Effector CD8-positive, alpha-beta T cell (primary cell): ENCODE measurements at regions not wholly inside any gene's neighbourhood (a gene's known extent, or its start where the extent isn't known, plus 50 kb on each side); places are given as distances from the start of the nearest gene placed in this dataset.

Experiments
- DNase-seq: peaks from one replicate; lab custom pipeline; 2025; lab: John Stamatoyannopoulos, UW

DNA sequence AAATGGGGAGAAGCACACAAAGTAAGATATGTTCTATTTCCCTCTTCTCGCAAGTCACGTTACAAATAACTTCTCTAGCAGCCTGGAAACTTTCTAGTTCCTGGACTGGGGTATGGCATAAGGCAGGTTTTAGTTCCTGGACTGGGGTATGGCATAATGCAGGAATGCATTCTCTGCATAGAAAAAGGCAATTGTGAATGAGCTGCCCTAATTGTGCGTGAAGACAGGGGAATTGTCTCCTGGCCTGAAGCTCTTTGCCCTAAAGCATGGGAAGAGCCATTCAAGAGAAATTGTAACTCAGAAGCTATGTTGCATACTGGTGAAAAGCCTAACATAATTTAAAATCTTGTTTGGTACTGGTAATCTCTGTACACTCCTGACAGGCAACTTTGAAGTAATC, 54.3 kb upstream of the CBLB start:
- no peak for DNase-seq

DNA sequence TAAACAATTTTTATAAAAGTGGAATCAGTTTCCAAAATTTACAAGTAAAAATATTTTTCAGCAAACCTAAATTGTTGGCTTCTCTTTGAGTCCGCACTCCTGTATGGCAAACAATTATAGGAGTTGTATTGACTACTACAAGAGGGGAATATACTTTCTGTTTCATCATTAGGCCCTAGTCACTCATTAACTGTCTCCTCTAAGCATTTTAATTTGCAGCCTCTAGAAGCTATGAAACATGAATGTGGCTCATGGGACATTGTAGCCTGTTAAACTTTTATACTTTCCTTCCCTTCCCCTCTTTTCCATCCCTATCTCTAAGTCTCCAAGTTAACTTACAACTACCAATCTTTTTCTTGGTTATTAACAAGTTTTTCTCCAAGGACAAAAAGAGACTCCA, 58.9 kb upstream of the CBLB start:
- DNase-seq: no peak

DNA sequence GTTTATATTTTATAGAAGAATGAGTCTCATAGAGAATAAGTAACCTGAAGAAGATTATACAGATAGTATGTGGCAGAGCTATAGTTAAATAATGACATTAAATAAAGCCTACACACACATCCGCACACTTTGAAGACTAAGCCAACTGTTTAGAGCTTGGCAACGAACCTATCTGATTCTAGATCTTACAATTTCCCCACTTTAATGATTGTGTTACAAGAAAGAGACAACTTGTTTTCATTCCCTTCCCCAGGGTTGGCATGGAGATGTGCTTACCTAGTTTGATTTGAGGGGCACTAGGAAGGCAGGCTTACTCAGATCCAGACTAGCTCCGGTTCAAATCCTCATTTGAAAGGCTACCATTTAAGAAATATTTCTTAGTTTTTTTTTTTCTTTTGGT, 61.9 kb upstream of the CBLB start:
- no peak for DNase-seq

DNA sequence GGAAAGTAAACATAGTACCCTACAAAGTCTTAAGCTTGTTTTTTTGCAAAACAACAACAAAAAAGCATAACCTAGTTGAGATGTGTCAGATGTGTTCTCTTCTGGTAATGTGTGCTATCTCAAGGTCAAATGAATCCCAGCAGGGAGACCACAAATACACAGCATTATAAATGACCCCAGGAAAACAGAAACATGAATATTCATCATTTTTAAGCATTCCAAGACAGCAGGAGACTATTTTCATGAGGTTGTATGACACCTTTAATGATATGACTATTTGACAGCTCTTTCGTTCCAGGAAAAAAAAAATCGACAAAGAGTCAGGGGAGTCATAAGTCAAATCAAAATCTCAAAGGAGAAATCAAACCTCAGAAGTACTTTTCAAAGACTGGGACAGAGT, 62.7 kb upstream of the CBLB start:
- DNase-seq: no peak

DNA sequence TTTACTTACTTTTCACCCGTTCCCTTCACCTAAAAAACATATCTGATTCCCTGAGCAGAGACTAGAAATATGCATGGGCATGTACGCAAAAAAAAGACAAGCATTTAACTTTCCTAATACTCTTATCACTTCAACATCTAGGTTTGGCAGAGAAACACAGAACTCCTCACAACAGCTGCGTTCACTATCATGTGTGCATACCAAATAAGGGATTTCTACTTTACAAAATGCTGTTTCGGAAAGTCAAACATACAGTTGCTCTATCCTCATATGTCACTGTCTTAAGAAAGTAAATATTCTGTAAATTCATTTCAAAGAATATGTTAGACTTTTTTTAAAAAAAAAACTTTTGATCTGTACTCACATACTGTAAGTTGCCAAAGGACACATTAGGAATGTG, 65.1 kb upstream of the CBLB start:
- DNase-seq: no peak

DNA sequence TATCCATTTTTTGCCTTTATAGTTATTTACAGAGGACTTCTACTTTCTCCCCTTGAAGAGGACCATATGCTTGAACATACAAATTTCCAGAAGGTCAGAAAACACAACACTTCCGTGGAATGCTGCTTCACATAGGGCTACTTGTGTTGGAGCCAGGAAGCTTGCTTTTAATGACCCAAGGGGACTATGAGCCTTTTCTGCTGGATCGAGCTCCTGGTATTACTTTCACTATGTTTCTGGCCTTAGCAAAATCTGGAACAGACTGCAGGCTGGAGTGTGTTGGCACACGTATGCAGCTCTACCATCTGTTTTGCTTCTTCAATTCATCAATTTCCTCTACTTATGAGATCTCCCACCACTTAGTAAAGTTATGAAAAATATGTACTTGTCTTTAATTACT, 69.3 kb upstream of the CBLB start:
- no peak for DNase-seq

DNA sequence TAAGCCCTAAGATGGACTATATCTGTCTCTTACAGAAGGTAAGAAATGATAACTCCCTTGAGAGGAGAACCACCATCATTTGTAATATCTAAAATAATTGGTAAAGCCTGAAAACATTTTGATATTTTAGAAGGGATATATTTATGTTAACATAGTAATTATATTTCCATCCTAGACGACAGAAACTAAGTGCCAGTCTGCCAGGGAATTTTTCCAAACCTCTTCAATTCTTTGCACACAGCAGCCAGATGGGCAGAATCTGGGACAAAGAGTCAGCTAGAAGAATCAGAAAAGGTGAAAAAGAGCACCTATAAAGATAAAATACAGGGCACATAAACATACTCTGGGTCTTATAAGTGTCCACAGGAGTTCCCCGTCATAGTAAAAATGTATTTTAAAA, 70.0 kb upstream of the CBLB start:
- no peak for DNase-seq

DNA sequence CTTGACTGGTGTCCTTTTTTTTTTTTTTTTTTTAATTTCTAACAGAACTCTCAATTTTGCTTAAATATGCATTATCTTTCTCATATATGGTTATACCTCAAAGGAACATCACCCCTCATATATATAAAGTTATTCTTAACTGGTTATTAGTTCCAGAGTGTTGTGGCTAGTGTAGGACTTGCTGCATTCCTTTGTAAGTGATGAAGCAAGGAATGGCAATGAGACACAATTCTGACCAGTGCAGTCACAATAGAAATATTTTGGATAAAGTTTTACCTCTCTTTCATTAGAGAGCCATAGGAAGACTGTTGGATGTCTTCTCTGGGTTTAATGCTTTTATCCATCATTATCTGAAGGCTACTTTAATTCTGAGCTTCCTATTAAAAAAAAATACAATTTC, 75.5 kb upstream of the CBLB start:
- no peak for DNase-seq

DNA sequence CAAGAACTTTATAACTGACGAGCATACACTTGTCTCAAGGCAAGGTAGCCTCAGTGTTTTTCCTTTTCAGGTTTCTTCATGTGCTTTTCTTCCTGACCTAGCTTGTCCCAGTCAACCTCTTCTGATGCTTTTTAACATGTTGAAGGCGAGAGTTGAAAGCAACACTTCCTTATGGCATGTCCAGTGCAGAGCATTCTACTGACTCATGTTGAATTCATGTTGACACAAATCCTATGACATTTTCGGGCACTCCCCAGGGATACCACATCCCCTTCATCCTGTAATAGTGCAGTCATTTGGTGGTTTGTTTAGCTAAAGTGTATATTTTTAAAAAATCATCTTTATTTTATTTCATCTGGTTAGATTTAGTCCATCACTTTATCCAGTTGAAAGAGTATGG, 75.9 kb upstream of the CBLB start:
- DNase-seq: no peak

DNA sequence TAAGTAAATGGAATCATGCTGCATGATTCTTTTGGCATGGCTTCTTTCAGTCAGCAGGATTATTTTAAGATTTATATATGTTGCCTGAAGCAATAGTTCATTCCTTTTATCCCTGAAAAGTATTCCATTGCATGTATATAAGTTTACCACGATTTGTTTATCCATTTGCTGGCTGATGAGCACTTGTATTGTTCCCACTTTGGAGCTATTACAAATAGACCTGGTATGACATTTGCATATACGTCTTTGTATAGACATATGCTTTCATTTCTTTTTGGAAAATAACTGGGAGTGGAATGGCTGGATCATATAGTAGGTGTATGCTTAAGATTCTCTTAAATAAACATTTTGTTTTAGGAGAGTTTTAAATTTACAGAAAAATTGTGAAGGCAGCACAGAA, 79.3 kb upstream of the CBLB start:
- DNase-seq: no peak

DNA sequence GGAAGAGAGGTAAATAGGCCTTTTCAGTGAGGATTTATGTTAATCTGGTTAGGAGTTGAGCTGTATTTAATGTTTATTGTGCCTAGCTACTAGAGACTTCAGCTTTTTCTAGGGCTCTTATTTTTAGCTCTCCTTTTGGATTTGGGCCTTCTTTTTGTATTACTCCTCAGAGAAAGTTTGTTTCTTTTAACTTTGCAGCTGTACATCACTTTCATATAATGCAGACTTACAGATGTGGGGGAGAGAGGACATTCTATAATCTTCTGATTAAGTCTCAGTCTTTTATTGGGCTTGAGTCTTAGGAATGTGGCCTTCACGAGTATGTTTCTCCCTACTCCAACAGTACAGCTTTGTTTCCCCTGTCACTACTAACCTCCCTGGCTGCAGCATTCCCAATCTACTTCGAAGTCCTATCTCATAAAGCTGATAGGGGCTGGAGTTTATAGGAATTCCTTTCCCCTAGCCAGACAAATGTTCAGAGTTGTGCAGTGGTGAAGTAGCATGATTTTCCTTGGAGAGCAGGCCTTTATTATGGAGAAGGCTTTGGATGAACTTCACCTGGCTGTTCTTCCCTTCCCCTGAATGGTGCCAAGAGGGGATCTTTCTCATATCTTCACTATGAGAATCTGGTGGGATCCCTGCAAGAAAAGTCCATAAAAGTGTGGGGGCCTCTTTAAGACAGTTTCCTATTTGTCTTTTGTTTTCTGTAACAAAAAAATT, 82.2 kb upstream of the CBLB start:
- DNase-seq: no peak

DNA sequence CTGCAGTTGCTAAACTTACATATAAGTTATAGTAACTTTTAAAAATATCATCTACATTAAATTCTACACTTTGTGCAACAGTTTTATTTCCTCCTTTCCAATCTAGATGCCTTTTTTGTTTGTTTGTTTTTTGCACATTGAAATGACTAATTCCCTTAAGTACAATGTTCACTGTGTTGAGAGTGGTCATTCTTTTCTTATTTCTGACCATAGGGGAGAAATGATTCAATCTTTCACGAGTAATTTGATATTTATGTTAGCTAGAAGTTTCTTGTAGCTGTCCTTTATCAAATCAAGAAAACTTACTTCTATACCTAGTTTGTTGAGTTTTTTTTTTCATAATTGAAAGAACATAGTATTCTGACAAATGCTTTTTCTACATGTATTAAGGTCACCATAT, 85.0 kb upstream of the CBLB start:
- no peak for DNase-seq

DNA sequence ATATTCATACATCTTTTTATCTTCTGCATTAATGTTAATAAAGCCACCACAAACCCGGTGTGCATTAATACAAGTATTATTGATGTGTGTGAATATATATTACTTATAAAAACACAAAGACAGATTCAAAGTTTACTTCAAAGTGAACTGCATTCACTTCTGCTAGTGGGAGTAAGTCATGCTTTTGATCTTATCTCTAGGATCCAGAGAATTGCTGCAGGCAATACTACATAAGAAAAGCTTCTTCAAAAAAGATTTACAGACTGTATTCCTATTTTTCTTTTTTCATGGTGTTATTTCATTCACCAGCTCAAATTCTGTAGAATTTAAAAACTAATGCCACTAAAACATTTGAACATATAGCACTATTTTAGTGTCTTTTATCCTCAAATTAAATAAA, 87.5 kb upstream of the CBLB start:
- DNase-seq: no peak

DNA sequence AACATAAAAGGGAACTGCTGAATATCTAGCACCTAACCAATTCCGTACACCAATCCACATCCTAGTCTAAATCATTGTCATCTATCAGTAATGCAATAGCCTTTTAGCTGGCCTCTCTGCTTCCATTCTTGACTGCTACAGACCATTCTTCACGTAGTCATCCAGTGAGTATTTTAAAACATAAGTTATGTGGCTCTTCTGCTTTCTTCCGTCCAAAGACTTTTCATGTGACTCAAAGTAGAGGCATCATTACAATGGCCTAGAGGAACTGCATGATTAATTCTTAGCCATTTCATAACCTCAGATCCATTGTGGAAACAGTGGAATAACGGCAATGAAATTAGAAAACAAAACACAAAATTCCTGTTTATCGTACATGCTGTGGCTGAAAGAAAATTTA, 88.9 kb upstream of the CBLB start:
- no peak for DNase-seq

DNA sequence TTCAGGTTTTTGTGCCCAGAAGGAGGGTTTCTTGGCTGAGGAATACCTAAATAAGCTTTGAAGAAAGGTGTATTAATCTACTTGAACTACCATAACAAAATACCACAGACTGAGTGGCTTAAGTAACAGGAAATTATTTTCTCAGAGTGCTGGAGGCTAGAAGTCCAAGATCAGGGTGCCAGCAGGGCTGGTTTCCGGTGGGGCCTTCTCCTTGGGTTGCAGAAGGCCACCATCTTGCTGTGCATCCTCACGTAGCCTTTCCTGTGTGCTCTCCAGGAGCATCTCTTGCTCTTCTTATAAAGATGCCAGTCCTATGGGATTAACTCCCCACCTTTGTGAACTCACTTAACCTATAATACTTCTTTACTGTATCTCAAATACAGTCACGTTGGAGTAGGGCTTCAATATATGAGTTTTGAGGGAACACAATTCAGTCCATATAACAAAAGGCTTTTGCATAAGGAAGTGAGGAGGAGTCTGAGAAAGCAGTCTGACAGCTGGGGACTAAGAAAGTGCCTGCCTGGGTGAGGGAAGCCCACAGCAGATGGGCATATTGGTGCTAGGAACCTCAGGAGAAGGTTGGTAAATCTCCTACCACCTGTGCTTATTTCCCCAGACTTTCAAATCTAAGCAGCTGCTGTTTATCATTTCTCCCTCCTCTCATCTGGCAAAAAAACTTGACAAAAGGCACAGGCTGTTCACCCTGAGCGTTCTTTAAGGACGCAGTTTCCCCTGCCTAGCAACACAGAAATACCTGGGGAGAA, 89.6 kb upstream of the CBLB start:
- no peak for DNase-seq

DNA sequence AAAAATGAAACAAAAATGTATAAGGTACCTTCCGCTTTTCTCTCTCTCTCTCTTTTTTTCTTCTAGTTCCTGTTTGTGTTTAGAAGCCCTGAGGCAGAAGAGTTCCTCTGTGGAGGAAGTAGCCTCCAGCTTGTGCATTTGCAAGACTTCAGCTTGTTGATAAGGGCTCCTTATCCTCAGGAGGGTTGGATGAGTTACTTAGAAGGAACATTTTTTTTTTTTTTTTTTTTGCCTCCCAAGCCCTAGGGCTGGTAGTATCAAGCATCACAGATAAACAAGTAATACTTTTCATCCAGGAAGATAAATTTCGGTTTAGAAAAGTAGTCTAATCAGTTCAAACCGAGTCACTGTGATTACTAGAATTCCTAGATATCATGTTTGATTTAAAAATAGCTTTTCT, 91.0 kb upstream of the CBLB start:
- no peak for DNase-seq

DNA sequence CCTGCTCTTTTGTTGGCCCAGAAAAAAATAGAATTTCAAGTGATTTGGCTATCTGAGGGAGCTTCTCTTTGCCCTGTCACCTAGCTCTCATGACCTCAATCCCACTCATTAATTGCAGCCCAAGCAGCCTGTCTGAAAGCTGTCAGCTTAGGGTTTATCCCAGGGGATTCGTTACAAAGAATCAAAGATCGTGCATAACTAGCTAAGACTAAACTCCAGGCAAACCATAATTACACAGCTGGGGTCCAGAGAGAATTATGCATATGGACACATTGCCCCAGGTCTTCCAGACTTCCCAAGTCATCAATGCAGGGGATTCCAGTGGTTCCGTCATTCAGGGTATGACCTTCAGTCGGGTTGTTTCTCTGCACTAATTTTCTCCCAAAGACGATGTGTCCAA, 91.6 kb upstream of the CBLB start:
- no peak for DNase-seq

DNA sequence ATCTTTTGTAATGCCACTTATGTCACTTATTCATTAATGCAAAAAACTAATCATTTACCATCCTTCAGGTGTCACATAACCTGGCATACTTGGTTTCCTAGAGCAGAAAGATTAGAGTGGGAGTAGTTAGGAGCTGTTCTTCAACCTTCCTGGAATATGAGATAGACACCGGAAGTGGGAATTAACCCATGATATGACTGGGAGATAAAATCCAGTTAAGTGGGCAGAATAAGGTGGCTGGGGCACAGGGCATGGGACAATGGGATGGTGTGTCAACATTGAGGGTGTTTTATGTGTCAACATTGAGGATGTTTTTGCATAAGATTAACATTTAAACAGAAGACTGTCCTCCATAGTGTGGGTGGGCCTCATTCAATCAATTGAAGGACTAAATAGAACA, 94.3 kb upstream of the CBLB start:
- no peak for DNase-seq

DNA sequence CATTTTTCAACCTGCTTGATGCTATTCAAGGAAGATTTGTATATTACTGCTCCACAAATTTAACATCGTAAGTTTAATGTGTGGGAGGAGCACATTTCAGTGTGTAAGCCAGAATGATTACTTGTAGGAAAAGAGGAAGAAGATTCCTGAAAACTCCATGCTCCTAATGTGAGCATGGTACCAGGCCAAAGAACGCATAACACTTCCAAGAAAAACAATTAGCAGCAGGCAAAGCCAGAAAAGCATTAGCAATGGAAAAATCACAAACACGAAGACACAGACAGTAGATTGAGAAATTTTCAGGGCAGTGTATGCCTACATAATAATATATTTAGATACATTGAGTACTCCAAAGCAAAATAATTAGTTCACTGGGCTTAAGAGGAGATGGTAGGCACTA, 96.6 kb upstream of the CBLB start:
- DNase-seq: no peak

DNA sequence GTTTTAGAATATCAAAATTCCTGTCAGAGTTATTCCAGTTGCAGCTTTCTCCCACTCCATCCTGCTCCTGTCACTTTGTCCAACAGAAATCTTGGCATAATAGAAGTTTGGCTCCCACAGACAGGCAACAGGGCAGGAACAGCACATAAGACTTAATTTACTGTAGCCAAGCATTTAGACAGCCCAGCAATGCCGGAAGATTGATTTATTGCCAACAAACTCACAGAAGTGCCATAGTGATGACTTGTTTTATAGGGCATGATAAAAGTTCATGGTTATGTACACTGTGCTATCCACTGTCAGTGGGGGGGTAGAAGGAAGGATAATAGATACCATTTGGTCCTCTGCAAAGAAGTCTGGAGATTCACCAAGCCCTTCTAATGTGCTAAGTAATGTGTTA, 98.3 kb upstream of the CBLB start:
- no peak for DNase-seq

DNA sequence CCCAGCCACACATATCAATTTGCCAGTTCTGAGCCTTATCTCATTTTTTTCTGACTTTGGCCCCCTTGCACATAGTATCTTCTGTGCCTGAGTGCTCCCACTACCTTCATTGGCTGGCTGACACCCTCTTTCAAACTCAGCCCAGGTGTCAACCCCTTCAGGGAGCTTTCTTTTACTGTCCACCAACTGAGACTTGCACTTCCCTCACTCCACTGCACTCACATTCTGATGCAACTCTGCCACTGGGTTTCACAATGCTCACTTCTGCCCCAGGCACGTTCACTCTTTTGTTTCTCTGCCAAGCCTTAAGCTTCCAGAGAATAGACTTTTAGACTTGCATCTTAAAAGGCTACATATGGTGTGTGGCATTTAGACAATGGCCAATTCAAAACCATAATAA, 101.5 kb upstream of the CBLB start:
- no peak for DNase-seq

DNA sequence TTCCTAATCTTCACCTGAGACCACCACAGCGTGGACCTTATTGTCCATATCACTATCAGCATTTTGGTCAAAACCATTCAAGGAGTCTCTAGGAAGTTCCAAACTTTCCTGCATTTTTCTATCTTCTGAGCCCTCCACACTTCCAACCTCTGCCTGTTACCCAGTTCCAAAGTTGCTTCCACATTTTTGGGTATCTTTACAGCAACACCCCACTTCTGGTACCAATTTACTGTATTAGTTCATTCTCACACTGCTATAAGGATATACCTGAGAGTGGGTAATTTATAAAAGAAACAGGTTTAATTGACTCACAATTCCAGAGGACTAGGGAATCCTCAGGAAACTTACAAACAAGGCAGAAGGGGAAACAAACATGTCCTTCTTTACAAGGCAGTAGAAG, 103.3 kb upstream of the CBLB start:
- no peak for DNase-seq

DNA sequence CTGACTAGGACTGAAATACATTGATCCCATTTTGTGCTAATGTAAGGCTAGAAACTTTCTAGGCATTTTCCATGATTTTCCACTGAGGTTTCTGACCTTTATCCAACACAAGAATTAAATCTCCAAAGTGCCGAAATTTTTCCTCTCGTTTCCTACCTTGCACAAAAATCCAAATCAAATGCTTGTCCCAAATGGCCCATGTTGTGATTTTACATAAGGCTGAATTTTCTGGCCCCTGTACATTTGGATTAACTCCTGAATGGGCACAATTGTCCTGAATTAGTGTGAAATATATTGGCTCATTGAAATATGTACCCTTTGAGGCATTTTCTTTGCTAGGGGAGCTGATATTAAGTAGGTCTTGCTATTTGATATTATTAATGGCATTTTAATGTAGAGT, 105.6 kb upstream of the CBLB start:
- DNase-seq: no peak

DNA sequence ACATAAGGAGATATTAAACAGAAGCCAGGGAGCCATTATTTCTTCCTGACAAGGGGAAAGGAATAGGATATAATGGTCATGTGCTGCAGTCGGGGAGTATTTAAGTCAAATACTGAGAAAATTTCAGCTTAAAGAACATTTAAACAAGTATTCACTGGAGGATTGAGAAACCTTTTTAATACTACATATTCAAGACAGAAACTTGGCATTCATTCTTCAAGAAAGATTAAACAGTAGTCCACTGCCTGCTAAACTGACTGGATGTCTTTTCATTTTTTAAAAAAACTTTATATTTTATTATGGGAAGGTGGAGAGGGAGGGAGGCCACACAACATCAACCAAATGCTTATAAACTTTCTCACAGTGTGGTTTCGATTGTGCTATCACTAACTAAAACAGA, 107.4 kb upstream of the CBLB start:
- DNase-seq: no peak
